ENCODE measurements at regions not wholly inside any gene's neighbourhood (a gene's known extent, or its start where the extent isn't known, plus 50 kb on each side); places are given as distances from the start of the nearest gene placed in this dataset.
A peak's percentile ranks its signal among the peaks of the same experiment; 100 is the strongest.
"Not testable (repeated sequence)": the region's sequence is repeated elsewhere in the genome, so short reads cannot be mapped to it uniquely, and the experiment has no call there.

DNA sequence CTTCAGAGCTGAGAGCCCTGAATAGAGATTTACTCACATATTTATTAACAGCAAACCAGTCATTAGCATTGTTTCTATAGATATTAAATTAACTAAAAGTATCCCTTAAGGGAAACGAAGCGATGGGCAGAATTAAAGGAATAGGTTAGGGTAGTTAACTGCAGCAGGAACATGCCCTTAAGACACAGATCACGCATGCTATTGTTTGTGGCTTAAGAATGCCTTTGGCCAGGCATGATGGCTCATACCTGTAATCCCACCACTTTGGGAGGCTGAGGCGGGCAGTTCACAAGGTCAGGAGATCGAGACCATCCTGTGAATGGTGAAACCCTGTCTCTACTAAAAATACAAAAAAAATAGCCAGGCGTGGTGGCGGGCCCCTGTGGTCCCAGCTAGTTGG lies 310.9 kb upstream of the MEX3C start:
- ATAC-seq; H3K4me1 Mint-ChIP-seq; DNase-seq; H3K4me3 Mint-ChIP-seq; H3K27ac Mint-ChIP-seq; H3K27me3 Mint-ChIP-seq; H3K36me3 Mint-ChIP-seq (ENCODE audit: low read depth); H3K9me3 ChIP-seq (ENCODE audit: control insufficient read depth, low read length, poor library complexity, severe bottlenecking): not testable (repeated sequence)

GRCh38 chr18:51510020-51510419 lies 312.5 kb upstream of the MEX3C start:
- ATAC-seq = no peak

DNA sequence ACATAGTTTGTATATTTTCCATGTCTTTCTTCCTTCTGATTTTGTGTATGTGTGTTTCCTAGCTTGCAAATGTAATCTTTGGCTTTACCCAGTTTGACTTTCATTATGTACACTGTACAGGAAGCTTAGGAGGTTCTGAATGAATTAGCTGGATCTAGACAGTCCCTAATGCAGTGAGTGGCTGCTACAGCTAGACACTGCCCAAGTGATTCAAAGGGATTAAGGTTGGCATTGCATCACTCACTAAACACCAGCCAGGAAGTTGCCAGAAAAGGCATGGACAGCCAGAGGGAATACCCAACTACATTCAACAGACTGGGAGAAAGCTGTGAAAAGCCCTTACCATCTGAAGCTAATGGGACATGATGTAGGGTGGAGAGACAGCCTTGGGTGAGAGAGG lies 316.0 kb upstream of the MEX3C start:
- H3K4me3 Mint-ChIP-seq = no peak overlapping the region
- no peak for DNase-seq
- H3K9me3 ChIP-seq (ENCODE audit: control insufficient read depth, low read length, poor library complexity, severe bottlenecking) = no peaks in the 10 kb centered on the region
- no peaks in the 10 kb centered on the region for H3K4me1 Mint-ChIP-seq
- no peak for ATAC-seq
- H3K36me3 Mint-ChIP-seq (ENCODE audit: low read depth) = peaks cover 2% of the 10 kb centered on the region
- peaks cover 6% of the 10 kb centered on the region for H3K27me3 Mint-ChIP-seq
- peak overlapping the region; percentile 35 for H3K27ac Mint-ChIP-seq

More at GRCh38 chr18:51510020-51510419, 312.5 kb upstream of the MEX3C start:
- Mint-ChIP-seq H3K36me3 (ENCODE audit: low read depth) (peaks cover 2% of the 10 kb centered on the region), H3K4me3 (no peak overlapping the region), H3K27ac (no peak overlapping the region), H3K27me3 (peaks cover 6% of the 10 kb centered on the region), H3K4me1 (no peaks in the 10 kb centered on the region)
- H3K9me3 ChIP-seq (ENCODE audit: control insufficient read depth, low read length, poor library complexity, severe bottlenecking) = no peaks in the 10 kb centered on the region
- no peak for DNase-seq

DNA sequence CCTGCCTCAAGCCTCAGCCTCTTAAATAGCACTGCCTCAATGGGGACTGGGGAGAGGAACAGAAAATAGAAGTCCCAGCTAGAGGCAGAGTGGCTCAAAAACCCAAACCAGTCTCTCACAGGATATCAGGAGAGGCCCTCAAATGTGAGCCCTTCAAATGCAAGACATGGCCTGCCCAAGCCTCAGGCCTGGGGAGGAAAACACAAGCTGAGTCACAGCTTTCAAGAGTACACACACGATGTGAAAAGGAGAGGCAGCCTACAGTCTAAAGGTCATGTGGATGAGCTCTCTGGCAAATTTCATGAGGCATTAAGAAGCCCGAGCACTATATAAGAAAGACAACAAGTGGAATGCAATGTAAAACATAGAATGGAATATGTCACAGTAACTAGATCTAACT lies 316.6 kb upstream of the MEX3C start:
- DNase-seq = no peak

DNA sequence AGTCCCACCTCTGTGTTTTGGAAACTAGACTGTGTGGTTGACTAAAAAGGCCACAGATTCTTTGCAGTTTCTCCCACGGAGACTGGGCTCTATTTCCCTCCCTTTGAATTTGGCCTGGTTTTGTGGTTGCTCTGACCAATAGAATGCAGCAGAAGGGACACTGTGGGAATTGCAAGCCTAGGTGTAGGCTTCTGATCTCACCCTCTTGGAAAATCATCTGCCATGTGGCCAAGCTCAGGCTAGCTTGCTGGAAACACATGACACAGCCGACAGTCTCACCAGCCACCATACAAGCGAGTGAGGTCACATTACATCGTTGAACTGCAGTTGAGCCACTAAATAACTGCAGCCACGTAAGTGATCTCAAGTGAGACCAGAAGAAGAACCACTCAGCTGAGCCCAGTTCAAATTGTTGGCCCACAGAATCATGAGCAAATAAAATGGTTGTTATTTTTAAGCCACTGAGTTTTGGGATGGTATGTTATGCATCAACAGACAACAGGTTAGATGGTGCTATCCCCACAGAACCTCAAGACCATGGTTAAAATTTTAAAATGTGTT lies 319.1 kb upstream of the MEX3C start:
- Mint-ChIP-seq H3K4me3 (no peak overlapping the region), H3K36me3 (ENCODE audit: low read depth) (peaks cover 2% of the 10 kb centered on the region), H3K4me1 (no peaks in the 10 kb centered on the region), H3K27me3 (peaks cover 18% of the 10 kb centered on the region), H3K27ac (no peak overlapping the region)
- ATAC-seq (no peak), DNase-seq (no peak)
- no peaks in the 10 kb centered on the region for H3K9me3 ChIP-seq (ENCODE audit: control insufficient read depth, low read length, poor library complexity, severe bottlenecking)

More for the DNA sequence above, 316.6 kb upstream of the MEX3C start:
- Mint-ChIP-seq H3K4me3 (no peak overlapping the region), H3K4me1 (no peaks in the 10 kb centered on the region), H3K27me3 (peaks cover 6% of the 10 kb centered on the region), H3K27ac (peak overlapping the region; percentile 35), H3K36me3 (ENCODE audit: low read depth) (peaks cover 2% of the 10 kb centered on the region)
- no peak for ATAC-seq
- H3K9me3 ChIP-seq (ENCODE audit: control insufficient read depth, low read length, poor library complexity, severe bottlenecking) = no peaks in the 10 kb centered on the region

DNA sequence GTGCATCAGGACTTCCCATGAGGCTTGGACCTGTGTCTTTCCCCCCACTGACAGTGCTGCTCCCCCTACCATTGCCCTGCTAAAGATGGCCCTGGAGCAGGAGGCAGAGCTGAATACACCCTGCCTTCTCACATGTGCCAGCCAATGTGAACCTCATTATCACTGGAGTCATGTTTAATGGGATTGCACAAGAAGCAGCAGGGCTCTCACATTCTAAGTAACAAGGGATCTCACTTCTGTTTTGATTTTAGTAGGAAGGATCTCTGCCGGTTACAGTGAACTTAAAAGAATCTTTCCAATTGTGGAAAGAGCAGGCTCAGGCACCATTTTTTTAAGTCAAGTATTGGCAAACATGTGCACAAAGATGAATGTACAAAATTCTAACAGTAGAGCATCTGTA lies 322.1 kb upstream of the MEX3C start:
- Mint-ChIP-seq H3K4me1 (peaks cover 3% of the 10 kb centered on the region), H3K27ac (no peak overlapping the region), H3K27me3 (peaks cover 13% of the 10 kb centered on the region), H3K4me3 (no peak overlapping the region), H3K36me3 (ENCODE audit: low read depth) (no peaks in the 10 kb centered on the region)
- DNase-seq = no peak
- no peak for ATAC-seq
- H3K9me3 ChIP-seq (ENCODE audit: control insufficient read depth, low read length, poor library complexity, severe bottlenecking) = no peaks in the 10 kb centered on the region

- no peak for ATAC-seq
- Mint-ChIP-seq H3K27me3 (peaks cover 13% of the 10 kb centered on the region), H3K4me3 (no peak overlapping the region)
These were observed 323.2 kb upstream of the MEX3C start for GRCh38 chr18:51520676-51521180.

DNA sequence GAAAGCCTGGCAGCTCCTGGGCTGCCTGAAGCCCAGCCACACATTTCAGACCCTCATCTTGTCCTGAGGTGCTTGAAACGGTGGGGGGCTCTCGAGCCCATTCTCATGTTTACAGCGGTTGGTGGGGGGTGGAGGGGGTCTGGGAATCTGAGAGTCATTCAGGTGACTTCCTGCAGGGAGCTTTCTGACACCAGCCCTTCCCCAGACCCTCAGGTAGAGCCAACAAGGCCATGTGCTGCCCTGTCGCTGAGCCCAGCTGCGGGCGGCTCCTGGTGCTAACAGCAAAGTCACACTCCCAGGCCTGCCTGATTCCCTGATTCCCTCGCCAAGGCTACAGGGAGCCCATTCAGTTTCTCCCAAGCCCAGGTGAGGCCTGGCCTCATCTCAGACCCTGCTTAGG lies 324.9 kb upstream of the MEX3C start:
- Mint-ChIP-seq H3K4me3 (no peak overlapping the region), H3K4me1 (peaks cover 3% of the 10 kb centered on the region), H3K27me3 (peaks cover 13% of the 10 kb centered on the region), H3K36me3 (ENCODE audit: low read depth) (no peaks in the 10 kb centered on the region), H3K27ac (no peak overlapping the region)
- DNase-seq (no peak), ATAC-seq (no peak)
- no peaks in the 10 kb centered on the region for H3K9me3 ChIP-seq (ENCODE audit: control insufficient read depth, low read length, poor library complexity, severe bottlenecking)

More at GRCh38 chr18:51520676-51521180, 323.2 kb upstream of the MEX3C start:
- DNase-seq = no peak
- peaks cover 3% of the 10 kb centered on the region for H3K4me1 Mint-ChIP-seq
- no peaks in the 10 kb centered on the region for H3K36me3 Mint-ChIP-seq (ENCODE audit: low read depth)
- H3K9me3 ChIP-seq (ENCODE audit: control insufficient read depth, low read length, poor library complexity, severe bottlenecking) = no peaks in the 10 kb centered on the region
- no peak overlapping the region for H3K27ac Mint-ChIP-seq

GRCh38 chr18:51522821-51523220 lies 325.3 kb upstream of the MEX3C start:
- Mint-ChIP-seq H3K4me1 (peaks cover 3% of the 10 kb centered on the region), H3K4me3 (no peak overlapping the region), H3K27ac (no peak overlapping the region), H3K27me3 (peaks cover 13% of the 10 kb centered on the region), H3K36me3 (ENCODE audit: low read depth) (no peaks in the 10 kb centered on the region)
- DNase-seq (no peak), ATAC-seq (no peak)
- no peaks in the 10 kb centered on the region for H3K9me3 ChIP-seq (ENCODE audit: control insufficient read depth, low read length, poor library complexity, severe bottlenecking)

DNA sequence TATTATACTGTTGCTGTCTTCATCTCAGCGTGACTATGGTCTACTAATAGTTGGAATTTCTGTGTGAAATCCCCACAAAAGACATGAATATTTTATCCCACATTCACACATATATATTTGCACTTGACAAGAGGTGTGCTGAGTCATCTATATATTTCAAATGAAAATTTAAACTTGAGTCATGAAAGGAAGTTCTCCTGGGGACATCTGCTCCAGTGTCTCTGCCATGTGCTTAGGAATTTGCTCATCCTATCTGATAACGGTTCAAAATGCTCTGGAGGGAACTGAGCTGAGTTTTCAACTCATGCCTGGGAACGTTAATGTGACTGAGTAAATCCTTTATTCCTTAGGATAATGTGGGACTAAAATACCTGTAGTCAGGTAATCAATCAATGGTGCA lies 326.2 kb upstream of the MEX3C start:
- ATAC-seq (no peak), DNase-seq (no peak)
- H3K9me3 ChIP-seq (ENCODE audit: control insufficient read depth, low read length, poor library complexity, severe bottlenecking) = no peaks in the 10 kb centered on the region
- Mint-ChIP-seq H3K36me3 (ENCODE audit: low read depth) (no peaks in the 10 kb centered on the region), H3K27ac (no peak overlapping the region), H3K4me1 (peaks cover 3% of the 10 kb centered on the region), H3K4me3 (no peak overlapping the region), H3K27me3 (peaks cover 13% of the 10 kb centered on the region)

DNA sequence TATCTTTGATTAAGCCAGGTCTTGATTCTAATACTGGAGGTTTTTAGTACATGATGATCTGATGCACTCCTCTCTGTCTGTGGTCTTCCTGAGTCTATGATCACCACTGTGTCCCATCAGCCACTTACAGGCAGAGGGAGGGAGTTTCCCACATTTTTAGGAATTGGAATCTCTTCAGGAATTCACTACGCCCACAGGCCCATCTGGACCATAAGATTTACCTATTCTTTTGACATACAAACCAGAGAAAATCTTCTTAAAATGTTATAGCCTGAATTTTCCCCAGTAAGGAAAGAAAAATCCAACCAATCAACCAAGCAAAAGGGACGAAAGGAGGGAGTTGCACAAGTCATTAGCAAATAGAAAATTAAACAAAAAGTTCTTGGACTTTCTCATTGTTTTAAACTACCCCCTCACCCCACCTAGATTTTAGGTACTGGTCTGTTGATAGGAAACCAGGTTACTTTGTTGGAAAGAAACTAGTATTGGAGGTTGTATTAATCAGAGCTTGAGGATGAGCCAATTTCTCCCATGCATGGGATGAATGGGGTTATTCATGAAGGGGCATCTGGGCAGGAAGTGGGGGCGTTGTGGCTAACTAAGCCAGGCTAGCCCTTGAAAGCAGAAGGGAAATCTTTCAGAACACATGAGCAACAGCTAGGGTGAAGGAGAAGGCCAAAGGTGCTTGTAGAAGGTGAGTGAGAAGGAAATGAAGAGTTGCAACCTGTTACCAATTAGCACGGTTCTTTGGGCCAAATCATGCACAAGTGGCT lies 328.2 kb upstream of the MEX3C start:
- H3K4me3 Mint-ChIP-seq = no peak overlapping the region
- no peak for ATAC-seq
- no peaks in the 10 kb centered on the region for H3K9me3 ChIP-seq (ENCODE audit: control insufficient read depth, low read length, poor library complexity, severe bottlenecking)
- no peak for DNase-seq
- peaks cover 3% of the 10 kb centered on the region for H3K4me1 Mint-ChIP-seq
- H3K27ac Mint-ChIP-seq = no peak overlapping the region
- peaks cover under 1% of the 10 kb centered on the region for H3K27me3 Mint-ChIP-seq
- no peaks in the 10 kb centered on the region for H3K36me3 Mint-ChIP-seq (ENCODE audit: low read depth)

- no peaks in the 10 kb centered on the region for H3K9me3 ChIP-seq (ENCODE audit: control insufficient read depth, low read length, poor library complexity, severe bottlenecking)
- no peaks in the 10 kb centered on the region for H3K27me3 Mint-ChIP-seq
- DNase-seq (no peak), ATAC-seq (no peak)
- no peaks in the 10 kb centered on the region for H3K36me3 Mint-ChIP-seq (ENCODE audit: low read depth)
- no peaks in the 10 kb centered on the region for H3K4me1 Mint-ChIP-seq
- no peak overlapping the region for H3K4me3 Mint-ChIP-seq
- no peak overlapping the region for H3K27ac Mint-ChIP-seq
These were observed 330.3 kb upstream of the MEX3C start for GRCh38 chr18:51527826-51528225.

DNA sequence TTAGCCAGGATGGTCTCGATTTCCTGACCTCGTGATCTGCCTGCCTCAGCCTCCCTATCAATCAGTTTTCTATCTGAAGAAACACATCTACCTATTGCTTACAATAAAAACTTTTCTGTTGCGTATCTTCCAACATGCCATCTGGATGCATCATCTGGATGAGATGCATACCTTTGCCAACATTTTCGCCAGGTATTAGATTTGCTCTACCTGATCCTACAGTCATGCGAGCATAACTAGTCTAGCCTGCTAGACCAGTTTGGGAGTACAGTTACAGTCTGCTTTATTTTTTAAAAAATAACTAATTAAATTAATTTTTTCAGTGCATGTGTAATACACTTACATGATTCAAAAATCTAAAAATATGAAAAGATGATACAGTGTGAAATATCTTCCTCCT lies 334.0 kb upstream of the MEX3C start:
- Mint-ChIP-seq H3K4me3 (no peak overlapping the region), H3K27ac (no peak overlapping the region), H3K27me3 (peaks cover 4% of the 10 kb centered on the region), H3K36me3 (ENCODE audit: low read depth) (no peaks in the 10 kb centered on the region), H3K4me1 (no peaks in the 10 kb centered on the region)
- no peaks in the 10 kb centered on the region for H3K9me3 ChIP-seq (ENCODE audit: control insufficient read depth, low read length, poor library complexity, severe bottlenecking)
- ATAC-seq = no peak
- DNase-seq = no peak

DNA sequence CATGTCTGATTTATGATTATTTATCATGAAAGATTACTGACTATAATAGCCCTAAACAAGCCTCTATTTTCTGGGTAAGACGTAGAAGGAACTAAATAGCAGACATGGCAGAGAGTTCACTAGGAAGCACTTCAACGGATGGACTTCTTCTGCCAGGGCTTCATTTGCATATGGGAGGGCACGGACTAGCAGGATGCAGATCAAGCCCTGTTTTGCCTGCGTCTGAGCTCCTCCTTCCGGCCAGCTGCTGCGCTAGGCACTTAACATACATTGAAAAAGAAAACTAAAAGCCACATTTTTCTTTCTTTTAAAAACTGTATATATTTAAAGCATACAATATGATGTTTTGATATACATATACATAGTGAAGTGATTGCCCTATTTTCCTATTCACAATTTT lies 340.0 kb upstream of the MEX3C start:
- Mint-ChIP-seq H3K27ac (no peak overlapping the region), H3K27me3 (peaks cover 9% of the 10 kb centered on the region), H3K36me3 (ENCODE audit: low read depth) (no peaks in the 10 kb centered on the region), H3K4me1 (peaks cover 3% of the 10 kb centered on the region), H3K4me3 (no peak overlapping the region)
- no peak for ATAC-seq
- H3K9me3 ChIP-seq (ENCODE audit: control insufficient read depth, low read length, poor library complexity, severe bottlenecking) = no peaks in the 10 kb centered on the region
- DNase-seq = no peak

Data from T-helper 17 cell (primary cell).